Activated naive CD4-positive, alpha-beta T cell treated with anti-CD3 and anti-CD28 coated beads, Interleukin-2, amount 10 ng/mL, durations not matched to agents 7 days and 5 days (primary cell): ENCODE measurements at regions not wholly inside any gene's neighbourhood (a gene's known extent, or its start where the extent isn't known, plus 50 kb on each side); places are given as distances from the start of the nearest gene placed in this dataset.

Source experiments
- CTCF ChIA-PET: fragments of 350-600 bp; sonication (Branson Sonifier 250); formaldehyde crosslinking; loops from one replicate; lab custom pipeline; 2021; ENCODE audit warnings: antibody characterized with exemption; lab: Charles Lee
- DNase-seq: peaks from one replicate; pipeline ENCODE4 v3.0.0-alpha.2; 2020
- H3K27ac Mint-ChIP-seq: one replicate; pipeline ENCODE4 v1.8.0; 2021; ENCODE audit warnings: mild to moderate bottlenecking, moderate library complexity, mixed read lengths
- H3K27me3 Mint-ChIP-seq: one replicate; pipeline ENCODE4 v1.8.0; 2021; ENCODE audit warnings: mild to moderate bottlenecking, mixed read lengths
- H3K36me3 Mint-ChIP-seq: one replicate; pipeline ENCODE4 v1.8.0; 2021; ENCODE audit warnings: mixed read lengths
- H3K4me1 Mint-ChIP-seq: one replicate; pipeline ENCODE4 v1.8.0; 2021; ENCODE audit warnings: mixed read lengths
- H3K4me3 Mint-ChIP-seq: one replicate; pipeline ENCODE4 v1.8.0; 2021; ENCODE audit warnings: mild to moderate bottlenecking, moderate library complexity, mixed read lengths
- H3K9me3 Mint-ChIP-seq: one replicate; pipeline ENCODE4 v1.8.0; 2021; ENCODE audit warnings: mixed read lengths

DNA sequence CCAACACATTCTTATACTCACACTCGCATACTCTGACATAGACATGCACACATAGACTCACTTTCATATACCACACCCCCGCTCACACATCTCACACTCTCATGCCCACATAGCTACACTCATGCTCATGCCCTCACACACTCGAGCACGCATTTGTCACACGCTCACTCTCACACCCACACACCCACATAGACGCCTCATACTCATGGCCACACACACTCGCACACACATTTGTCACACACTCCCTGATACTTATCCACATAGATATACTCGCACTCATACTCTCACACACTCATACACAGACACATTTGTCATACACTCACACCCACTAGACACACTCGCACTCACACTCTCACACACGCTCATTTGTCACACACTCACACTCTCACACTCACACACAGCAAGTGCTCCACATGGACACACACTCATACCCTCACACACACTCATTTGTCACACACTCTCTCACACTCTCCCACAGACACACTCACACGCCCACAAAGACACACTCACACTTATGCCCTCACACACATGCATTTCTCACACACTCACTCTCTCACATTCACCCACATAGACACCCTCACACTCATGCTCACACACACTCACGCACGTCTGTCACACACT lies 50.9 kb downstream of the TNP1 start:
- CTCF ChIA-PET: no interaction called here
- Mint-ChIP-seq H3K27me3 (peaks cover 3% of the 10 kb centered on the region), H3K36me3 (no peaks in the 10 kb centered on the region), H3K27ac (no peak overlapping the region), H3K9me3 (no peaks in the 10 kb centered on the region), H3K4me3 (no peak overlapping the region), H3K4me1 (no peaks in the 10 kb centered on the region)
- DNase-seq: no peak

DNA sequence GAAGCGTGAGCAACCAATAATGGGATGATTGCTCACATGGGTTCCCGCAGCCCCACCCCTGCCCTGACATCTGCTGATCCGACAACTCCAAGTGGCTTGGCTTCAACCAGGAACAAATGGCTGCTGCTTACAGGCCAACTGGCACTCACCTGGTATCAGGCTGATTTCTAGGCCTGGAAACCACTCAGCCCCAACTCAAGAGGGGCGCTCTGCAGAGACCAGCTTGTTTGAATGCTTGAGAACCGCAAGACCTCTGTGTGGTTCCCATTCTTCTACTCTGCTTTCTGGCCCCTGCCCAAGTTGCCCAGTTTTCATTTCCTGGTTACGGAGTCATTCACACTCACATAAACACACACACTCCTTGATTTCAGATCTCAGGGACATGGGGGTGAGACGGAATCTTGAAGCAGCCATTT lies 52.0 kb downstream of the TNP1 start:
- Mint-ChIP-seq H3K36me3 (no peaks in the 10 kb centered on the region), H3K27me3 (no peaks in the 10 kb centered on the region), H3K27ac (no peak overlapping the region), H3K4me3 (no peak overlapping the region), H3K9me3 (no peaks in the 10 kb centered on the region), H3K4me1 (no peaks in the 10 kb centered on the region)
- CTCF ChIA-PET: no interaction called here
- no peak for DNase-seq

- H3K4me3 Mint-ChIP-seq: no peak overlapping the region
- CTCF ChIA-PET: interaction anchor here (1.4 kb wide), 1 partner anchor 9 kb away, joined by 3 read pairs; no protein-coding TSS in a partner anchor
- H3K27me3 Mint-ChIP-seq: peaks cover 7% of the 10 kb centered on the region
- H3K27ac Mint-ChIP-seq: no peak overlapping the region
- H3K9me3 Mint-ChIP-seq: no peaks in the 10 kb centered on the region
- H3K36me3 Mint-ChIP-seq: no peaks in the 10 kb centered on the region
- DNase-seq: no peak
- no peaks in the 10 kb centered on the region for H3K4me1 Mint-ChIP-seq
These were observed 55.2 kb downstream of the TNP1 start for GRCh38 chr2:216804357-216805350.

- Mint-ChIP-seq H3K4me3 (no peak overlapping the region), H3K36me3 (no peaks in the 10 kb centered on the region), H3K9me3 (no peaks in the 10 kb centered on the region), H3K27me3 (peaks cover 7% of the 10 kb centered on the region), H3K4me1 (no peaks in the 10 kb centered on the region), H3K27ac (no peak overlapping the region)
- CTCF ChIA-PET: interaction anchor here (1.4 kb wide), 1 partner anchor 10 kb away, joined by 3 read pairs; no protein-coding TSS in a partner anchor
- no peak for DNase-seq
These were observed 56.1 kb downstream of the TNP1 start for GRCh38 chr2:216803791-216804190.

GRCh38 chr2:216802516-216803215 lies 57.2 kb downstream of the TNP1 start:
- CTCF ChIA-PET: interaction anchor here (1.4 kb wide), 1 partner anchor 11 kb away, joined by 3 read pairs; no protein-coding TSS in a partner anchor

DNA sequence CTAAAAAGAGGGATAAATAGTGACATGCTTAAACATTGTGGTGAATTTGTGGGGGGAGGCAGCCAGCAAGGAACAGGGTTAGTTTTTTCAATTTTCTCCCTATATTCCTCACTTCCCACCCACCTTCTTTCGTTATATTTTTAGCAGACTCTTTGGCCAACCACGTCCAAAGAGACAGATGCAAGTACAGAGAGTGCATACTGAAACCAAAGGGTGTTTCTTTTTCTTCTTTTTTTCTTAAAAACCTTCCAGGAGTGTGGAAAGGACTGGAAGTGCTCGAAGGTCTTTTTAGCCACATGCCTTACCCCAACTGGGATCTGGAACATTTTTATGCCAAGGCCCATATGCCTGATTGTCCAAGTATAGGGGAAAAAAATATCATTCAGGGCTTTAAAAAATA lies 59.0 kb downstream of the TNP1 start:
- H3K4me3 Mint-ChIP-seq: no peak overlapping the region
- CTCF ChIA-PET: no interaction called here
- DNase-seq: no peak
- H3K27me3 Mint-ChIP-seq: peaks cover 7% of the 10 kb centered on the region
- no peaks in the 10 kb centered on the region for H3K4me1 Mint-ChIP-seq
- H3K9me3 Mint-ChIP-seq: no peaks in the 10 kb centered on the region
- H3K36me3 Mint-ChIP-seq: no peaks in the 10 kb centered on the region
- no peak overlapping the region for H3K27ac Mint-ChIP-seq

More at GRCh38 chr2:216802516-216803215, 57.2 kb downstream of the TNP1 start:
- Mint-ChIP-seq H3K9me3 (no peaks in the 10 kb centered on the region), H3K4me1 (no peaks in the 10 kb centered on the region), H3K36me3 (no peaks in the 10 kb centered on the region), H3K27me3 (peaks cover 7% of the 10 kb centered on the region), H3K4me3 (no peak overlapping the region), H3K27ac (no peak overlapping the region)
- no peak for DNase-seq

DNA sequence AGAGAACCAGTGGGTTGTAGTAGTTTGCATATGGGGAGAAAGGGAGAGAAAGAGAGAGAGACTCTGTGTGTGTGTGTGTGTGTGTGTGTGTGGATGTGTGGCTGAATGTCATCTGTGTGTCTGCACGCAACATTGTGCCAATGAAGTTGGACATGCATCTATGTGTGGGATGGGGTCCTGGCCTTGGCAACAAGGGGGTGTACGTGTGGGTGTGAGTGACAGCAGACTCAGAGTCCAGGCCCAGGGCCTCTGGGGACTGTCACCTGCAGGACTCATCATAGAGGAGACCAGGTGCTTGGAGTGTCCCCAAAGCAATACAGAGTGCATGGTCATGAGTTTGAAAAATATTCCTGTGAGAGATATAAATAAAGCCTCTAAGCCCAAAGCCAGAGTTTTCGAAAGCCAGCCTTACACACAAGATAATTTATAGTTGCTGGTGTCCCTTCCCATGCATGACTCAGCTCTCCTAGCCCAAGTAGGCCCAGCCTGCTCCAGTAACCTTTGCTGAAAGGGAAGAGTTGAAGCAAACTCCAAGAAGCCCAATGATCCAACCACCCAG lies 59.9 kb downstream of the TNP1 start:
- no peaks in the 10 kb centered on the region for H3K4me1 Mint-ChIP-seq
- H3K27ac Mint-ChIP-seq: no peak overlapping the region
- no peaks in the 10 kb centered on the region for H3K9me3 Mint-ChIP-seq

GRCh38 chr2:216796115-216796840 lies 63.6 kb downstream of the TNP1 start:
- H3K27me3 Mint-ChIP-seq: peaks cover 7% of the 10 kb centered on the region
- no peak overlapping the region for H3K4me3 Mint-ChIP-seq
- H3K4me1 Mint-ChIP-seq: no peaks in the 10 kb centered on the region
- CTCF ChIA-PET: no interaction called here
- no peak overlapping the region for H3K27ac Mint-ChIP-seq
- no peak for DNase-seq
- H3K36me3 Mint-ChIP-seq: no peaks in the 10 kb centered on the region
- no peaks in the 10 kb centered on the region for H3K9me3 Mint-ChIP-seq

More for the DNA sequence above, 59.9 kb downstream of the TNP1 start:
- Mint-ChIP-seq H3K4me3 (no peak overlapping the region), H3K27me3 (peaks cover 7% of the 10 kb centered on the region), H3K36me3 (no peaks in the 10 kb centered on the region)
- CTCF ChIA-PET: no interaction called here
- DNase-seq: no peak

DNA sequence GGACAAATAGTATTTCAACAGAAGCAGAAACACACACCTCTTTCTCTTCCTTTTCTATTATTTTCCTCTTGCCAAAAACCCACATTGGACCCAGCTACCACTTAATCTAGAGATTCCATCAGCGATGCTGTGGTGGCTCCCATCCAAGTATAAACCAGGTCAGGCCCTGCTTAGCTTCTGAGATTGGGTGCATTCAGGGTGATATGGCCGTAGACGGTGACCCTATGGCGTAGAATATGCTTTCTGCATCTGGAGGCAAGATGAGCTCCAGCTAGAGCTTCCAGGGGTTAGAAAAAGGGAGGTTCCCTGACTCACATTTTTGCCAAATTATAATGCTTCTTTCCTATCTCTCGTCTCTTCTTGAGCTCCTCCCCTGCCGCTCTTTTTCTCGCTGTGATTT lies 66.5 kb downstream of the TNP1 start:
- Mint-ChIP-seq H3K27ac (no peak overlapping the region), H3K9me3 (no peaks in the 10 kb centered on the region), H3K4me1 (no peaks in the 10 kb centered on the region), H3K4me3 (no peak overlapping the region), H3K27me3 (peaks cover 4% of the 10 kb centered on the region), H3K36me3 (no peaks in the 10 kb centered on the region)
- no peak for DNase-seq
- CTCF ChIA-PET: no interaction called here

GRCh38 chr2:216792222-216793021 lies 67.4 kb downstream of the TNP1 start:
- no peaks in the 10 kb centered on the region for H3K36me3 Mint-ChIP-seq
- H3K9me3 Mint-ChIP-seq: no peaks in the 10 kb centered on the region
- no peaks in the 10 kb centered on the region for H3K4me1 Mint-ChIP-seq
- H3K27ac Mint-ChIP-seq: no peak overlapping the region
- CTCF ChIA-PET: no interaction called here
- DNase-seq: no peak
- peaks cover 11% of the 10 kb centered on the region for H3K27me3 Mint-ChIP-seq
- H3K4me3 Mint-ChIP-seq: no peak overlapping the region

GRCh38 chr2:216791303-216791702 lies 68.6 kb downstream of the TNP1 start:
- DNase-seq: no peak
- Mint-ChIP-seq H3K9me3 (no peaks in the 10 kb centered on the region), H3K36me3 (no peaks in the 10 kb centered on the region), H3K4me1 (no peaks in the 10 kb centered on the region), H3K27ac (no peak overlapping the region), H3K4me3 (no peak overlapping the region), H3K27me3 (peaks cover 11% of the 10 kb centered on the region)
- CTCF ChIA-PET: no interaction called here

- H3K36me3 Mint-ChIP-seq: no peaks in the 10 kb centered on the region
- no peak overlapping the region for H3K27ac Mint-ChIP-seq
- H3K4me1 Mint-ChIP-seq: no peaks in the 10 kb centered on the region
- H3K9me3 Mint-ChIP-seq: no peaks in the 10 kb centered on the region
- no peak overlapping the region for H3K4me3 Mint-ChIP-seq
- peaks cover 11% of the 10 kb centered on the region for H3K27me3 Mint-ChIP-seq
- DNase-seq: no peak
- CTCF ChIA-PET: interaction anchor here (0.6 kb wide), 1 partner anchor 264 kb away, joined by 3 read pairs; no protein-coding TSS in a partner anchor
These were observed 70.8 kb downstream of the TNP1 start for GRCh38 chr2:216789081-216789480.
